NCI-H146 treated with DMSO at 0.1 percent for 48 hours (cell line): ENCODE measurements at regions not wholly inside any gene's neighbourhood (a gene's known extent, or its start where the extent isn't known, plus 50 kb on each side); places are given as distances from the start of the nearest gene placed in this dataset.

Experiments
- DNase-seq: peaks from one replicate; lab custom pipeline; 2025; ENCODE audit not compliant: unreplicated experiment; lab: John Stamatoyannopoulos, UW

DNA sequence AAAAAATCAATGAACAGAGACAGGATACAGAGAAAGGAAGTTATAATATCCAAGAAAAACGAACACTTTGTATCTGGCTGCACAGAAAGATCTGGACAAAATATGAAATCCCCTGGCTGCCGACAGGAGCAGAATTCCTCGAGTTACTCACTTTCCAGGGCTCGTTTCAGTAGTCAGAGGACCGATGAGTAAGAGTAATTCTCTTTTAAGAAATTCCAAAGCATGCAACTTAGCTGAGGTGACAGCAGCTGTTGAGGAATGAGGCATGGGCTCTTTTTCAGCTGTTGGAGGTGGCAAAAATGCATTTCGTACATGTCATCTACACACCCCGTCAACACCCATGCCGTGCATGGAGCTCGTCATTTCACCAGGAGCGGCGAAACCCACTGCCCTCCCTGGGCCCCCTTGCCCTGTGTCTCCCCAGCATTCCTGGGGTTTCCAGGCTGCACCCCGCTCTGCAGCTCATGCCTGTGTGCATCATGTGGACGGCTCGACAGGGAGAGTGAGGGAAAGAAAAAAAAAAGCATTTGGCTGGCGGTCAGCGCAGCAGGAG lies 210.8 kb upstream of the SMIM21 start:
- DNase-seq = no peak

DNA sequence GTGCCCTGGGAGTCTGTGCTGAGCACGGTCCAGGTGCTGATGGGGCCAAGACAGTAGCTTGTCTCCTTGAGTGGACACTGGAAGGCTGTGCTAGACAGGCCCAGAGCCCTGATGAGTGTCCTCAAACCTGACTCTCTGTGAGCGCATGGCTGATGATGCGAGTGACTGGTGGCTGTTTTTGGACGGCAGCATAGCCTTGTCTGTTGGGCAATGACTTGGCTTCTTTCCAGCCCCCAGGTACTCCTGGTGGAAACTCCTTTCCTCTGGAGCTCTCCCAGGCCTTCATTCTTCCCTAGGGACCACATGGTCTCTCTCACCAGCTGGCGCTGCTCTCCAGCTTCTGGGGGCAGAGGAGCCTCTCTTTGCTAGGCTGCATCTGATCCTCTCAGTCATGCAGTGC lies 207.6 kb upstream of the SMIM21 start:
- DNase-seq = no peak

DNA sequence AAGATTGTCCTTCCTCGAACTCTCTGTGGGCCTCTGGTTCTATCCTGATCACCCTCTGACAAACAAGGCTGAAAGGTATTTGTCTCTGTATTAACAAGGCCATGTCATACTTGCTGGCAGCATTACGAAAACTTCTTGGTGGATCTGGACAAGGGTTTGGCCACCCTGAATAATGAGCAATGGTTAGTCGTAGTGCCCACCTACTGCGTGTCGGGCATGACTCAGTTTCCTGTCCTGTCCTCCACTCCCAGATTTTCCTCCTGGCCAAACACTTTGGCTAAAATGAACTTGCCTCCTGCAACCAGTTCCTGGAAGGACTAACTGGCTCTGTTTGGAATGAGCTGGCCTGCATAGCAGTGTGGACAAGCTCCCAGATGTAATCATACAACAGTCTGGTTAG lies 198.5 kb upstream of the SMIM21 start:
- no peak for DNase-seq

DNA sequence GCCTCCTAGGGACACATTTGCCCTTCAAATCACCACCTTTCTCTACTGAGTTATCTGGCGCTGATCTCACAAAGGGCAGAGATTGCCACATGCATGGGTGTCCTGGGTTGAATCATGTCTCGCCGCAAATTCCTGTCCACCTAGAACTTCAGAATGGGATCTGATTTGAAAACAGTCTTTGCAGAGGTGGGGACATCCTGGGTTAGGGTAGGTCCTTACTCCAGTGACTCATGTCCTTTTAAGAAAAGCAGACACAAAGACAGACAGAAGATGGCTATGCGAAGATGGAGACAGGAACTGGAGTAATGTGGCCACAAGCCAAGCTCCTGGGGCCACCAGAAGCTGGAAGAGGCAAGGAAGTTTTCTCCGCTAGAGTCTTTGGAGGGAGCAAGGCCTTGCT lies 197.4 kb upstream of the SMIM21 start:
- DNase-seq = no peak

DNA sequence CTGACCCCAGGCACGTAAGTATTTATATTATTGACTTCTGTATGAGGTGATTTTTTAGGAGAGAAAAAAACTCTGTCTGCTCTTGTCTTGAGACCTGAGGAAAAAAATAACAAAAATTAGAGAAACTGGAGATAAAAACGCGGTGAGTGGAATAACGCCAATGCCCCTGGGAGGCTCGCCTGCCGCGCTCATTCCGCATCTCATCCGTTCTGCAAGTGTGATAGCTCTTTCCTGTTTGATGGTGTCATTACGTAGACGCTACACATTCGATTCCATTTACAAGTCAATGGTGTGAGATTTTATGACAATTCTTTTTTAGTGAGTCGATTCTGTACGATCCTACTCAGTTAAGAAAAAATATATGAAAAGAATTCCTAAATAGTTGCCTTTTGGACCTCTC lies 194.3 kb upstream of the SMIM21 start:
- DNase-seq = no peak

DNA sequence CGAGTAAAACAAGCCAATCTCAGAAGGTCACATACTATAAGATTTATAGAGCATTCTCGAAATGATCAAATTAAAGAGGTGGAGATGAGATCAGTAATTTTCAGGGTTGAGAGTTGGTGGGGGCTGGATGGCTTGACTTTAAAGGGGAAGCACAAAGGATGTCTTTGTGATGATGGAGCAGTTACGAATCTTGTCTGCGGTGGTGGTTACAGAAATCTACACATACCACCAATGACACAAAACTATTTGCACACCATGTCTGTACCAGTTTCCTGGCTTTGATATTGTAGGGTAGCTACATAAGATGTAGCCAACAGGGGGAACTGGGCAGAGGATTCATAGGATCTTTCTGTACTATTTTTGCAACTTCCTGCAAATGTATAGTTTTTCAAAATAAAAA lies 190.6 kb upstream of the SMIM21 start:
- no peak for DNase-seq

DNA sequence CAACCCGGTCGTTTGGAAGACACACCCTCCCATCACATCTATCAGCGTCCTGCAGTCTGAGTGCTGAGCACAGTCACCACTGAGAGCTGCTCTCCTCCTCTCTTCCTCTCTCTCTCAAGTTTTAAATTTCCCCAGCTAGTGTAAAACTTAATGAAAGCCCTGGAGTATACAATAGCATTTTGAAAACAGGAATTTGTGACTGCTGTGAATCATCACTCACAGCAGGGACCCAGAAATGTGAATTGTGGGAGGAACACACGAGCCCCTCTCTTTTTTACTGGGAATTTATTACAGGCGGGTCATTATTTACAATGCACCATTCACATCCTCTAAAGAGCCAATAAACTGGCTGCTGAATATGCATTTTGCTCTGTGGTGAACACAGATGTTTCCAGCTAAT lies 185.0 kb upstream of the SMIM21 start:
- DNase-seq = no peak

DNA sequence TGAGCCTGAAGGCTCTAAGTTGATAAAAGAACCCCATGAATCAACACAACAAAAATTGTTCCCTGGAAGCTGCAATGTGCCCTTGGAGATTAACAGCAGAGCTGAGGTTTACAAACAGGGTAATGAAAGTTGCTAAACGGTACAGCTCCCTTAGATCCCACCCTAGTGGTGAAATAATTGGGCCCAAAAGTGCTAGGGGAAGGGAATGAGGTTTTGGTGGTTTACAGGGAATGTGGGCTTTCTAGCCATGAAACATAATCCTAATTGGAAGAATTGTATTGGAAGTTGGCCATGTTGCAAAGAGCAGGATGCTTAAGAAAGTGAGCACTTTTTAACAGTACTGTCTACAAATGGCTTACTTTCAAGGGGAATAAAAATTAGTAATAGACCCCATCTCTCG lies 180.2 kb upstream of the SMIM21 start:
- no peak for DNase-seq

DNA sequence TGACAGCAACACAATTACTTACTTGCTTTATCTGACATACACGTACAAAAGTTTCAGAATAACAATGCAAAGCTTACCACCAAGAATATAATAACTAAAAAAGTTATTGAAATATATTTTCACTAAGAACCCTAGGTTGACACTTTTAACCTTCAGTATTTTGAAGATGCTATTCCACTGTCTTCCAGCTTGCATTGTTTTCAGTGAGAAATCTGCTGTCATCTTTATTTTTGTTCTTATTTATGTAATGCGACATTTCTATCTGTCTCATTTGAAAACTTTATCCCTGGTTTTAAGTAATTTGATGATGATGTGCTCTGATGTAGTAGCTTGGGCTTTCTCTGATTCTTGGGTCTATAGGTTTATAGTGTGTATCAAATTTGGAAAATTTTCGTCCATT lies 165.0 kb upstream of the SMIM21 start:
- DNase-seq = no peak

DNA sequence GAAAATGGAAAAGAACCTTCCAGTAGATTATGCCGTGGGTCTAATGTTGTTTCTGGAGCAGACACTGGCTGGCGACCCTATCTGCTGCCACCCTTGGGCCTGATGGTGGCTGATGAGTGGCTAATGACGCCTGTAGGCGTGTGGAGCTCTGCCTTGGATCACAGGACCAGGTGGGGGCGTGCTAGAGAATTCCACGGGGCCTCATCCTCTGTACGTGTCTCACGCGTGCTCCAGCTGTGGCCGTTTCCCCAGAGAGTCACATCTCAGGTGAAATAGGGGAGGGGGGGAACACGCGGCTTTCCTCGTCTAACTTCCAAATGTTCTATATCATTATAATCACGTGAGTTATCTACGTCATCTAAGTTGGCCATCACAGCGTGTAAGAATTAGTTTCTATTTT lies 160.9 kb upstream of the SMIM21 start:
- no peak for DNase-seq

DNA sequence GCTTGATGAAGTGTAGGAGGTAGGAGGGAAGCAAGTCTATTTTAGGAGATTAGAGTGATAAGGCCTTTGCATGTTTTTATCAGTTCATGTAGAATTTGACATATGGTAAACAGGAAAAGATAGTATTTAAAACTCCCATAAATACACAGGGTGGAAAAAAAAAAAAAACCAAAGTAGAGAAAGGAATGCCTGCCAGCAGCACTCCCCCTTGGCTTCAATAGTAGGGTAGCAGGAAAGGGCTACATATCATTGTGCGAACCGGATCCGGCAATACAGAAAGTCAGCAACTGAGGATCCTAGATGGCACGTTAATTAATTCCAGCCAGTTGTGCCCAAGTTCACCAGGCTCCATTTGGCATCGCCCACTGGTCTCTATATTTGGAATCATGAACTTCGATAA lies 159.6 kb upstream of the SMIM21 start:
- no peak for DNase-seq

DNA sequence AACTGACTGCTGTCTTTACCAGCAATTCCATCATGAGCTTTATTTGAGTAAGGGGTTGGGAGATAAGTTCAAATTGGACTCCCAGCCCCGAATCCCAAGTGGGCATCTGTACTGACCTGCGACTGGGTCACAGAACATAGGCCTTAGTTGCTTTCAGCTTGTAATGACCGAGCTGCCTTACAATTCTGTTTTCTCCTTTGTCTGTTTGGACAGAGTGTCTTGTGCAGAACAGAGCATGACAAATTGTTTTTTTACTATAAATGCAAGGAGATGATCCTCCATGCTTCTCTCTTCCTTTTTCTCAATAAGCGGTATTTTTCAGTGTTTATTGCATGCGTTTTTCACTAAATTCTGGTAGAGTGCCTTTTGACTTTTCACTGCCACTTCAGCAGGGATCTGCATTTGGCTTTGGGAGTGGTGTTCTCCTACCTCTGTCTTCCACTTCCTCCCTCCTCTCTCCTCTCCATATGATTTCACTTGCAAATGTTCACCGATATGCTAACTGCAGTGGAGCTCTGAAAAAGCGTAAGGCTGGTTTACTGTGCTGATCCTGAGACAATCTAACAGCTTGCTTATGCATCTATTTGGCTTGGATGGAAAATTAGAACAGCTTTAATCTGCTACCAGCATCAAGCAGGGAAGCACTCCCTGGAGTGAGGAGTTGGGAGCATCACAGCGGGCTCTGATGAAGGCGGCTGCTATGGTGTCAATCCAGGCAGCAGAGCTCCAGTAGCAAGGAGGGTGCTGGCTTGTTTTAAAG lies 158.8 kb upstream of the SMIM21 start:
- DNase-seq = no peak

DNA sequence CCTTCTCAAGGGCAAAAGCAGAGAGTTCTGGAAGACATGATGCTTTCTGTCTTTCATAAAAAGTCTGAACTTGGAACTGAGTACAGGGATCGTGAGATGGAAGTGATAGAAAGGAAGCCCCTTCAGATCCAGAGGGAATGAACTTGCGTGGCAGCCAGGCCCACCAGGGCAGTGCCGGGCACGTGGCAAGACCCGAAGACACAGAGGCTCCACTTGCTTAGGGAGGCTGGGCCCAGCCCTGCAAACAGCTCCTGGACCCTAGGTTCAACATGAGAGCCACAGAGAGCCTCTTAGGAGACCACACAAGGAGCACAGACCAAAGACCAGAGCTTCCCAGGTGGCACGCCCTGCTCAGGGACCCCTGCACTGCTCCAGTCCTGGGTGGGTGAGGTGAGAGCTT lies 155.4 kb upstream of the SMIM21 start:
- DNase-seq = no peak

DNA sequence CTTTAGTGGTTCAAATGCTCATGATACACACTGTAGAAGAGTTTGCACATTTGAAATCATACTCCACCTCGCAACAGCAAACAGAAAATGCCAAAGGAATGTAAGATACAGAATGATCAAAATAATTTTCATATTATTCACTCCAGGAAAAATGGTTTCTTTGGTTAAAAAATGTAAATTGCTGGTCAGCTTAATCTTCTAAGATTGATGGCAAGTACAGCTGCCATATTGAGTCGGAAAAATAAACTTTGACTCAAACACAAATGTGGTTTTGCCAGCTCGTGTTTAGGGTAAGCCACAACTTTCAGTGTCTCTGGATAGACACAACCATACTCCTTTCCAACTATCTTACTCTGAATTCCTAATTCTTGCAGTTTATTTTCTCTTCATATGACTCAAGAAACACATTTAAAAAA lies 154.9 kb upstream of the SMIM21 start:
- no peak for DNase-seq

DNA sequence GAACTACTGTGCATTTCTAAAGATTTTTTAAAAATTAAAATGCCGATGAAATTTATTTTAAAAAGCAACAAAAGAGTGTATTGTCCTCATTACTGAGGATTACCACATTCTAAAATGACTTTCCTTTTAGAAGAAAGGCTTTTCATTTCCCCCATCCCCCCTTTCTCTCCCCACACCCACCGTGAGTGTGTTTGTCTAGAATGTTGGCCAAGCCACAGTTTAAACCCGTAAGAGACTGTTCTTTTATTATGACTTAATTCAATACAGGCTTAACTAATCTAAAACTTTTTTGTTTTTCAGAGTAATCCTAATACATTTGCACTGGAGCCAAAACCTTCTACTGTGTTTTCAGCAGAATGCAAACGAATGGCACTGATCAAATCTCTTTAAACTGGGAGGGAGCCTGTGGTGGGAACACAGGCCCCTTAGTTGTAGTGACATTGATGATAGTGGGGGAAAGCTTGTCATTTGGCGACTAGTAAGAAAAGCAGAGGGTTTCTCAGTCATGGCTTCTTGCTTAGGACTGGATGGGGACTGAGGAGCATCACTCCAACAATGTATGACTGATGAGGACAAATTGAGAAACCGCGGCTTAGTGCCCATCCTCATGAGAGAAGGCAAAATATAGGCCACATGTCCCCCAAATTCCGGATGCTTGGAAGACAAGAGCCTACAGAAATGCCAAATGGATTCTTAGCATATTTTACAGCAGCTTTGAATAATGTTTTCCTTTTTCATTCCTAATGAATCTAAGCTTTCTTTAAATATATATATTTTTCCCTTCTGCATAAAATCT lies 154.0 kb upstream of the SMIM21 start:
- no peak for DNase-seq

DNA sequence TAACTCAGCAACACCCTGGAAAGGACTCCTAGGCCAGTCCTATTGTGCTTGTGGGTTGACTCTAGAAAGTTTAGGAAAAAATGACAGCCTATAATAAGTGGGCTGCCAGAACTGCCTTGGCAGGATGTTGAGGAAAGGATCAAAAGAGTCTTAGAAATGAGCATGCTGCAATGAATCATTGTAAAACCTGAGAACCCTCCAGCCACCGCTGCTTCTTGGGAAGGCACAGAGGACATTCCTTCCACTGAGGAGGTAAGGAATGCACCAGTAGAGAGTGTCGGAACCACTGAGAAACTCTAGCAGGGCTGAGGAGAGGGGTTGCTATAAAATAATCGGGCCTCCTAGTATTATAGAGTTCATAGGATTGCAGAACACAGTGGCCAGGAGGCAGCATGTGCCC lies 146.7 kb upstream of the SMIM21 start:
- DNase-seq = no peak

DNA sequence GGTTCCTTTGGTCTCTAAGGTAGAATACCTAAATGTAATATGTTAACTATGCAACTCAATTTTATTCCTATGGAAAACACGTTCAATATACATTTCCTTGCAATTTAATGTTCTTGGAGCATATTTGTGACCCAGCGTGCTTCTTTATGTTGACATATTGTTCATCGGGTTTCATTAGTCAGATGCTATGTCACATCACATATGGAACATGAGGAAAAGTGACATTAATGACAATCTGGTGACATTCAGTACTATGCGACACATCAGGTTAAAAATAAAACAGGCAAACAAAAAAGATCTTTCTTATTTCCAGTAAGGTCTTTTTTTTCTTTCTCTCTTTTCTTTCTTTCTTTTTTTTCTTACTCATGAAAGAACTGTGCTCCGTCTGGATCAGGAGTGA lies 135.6 kb upstream of the SMIM21 start:
- no peak for DNase-seq

DNA sequence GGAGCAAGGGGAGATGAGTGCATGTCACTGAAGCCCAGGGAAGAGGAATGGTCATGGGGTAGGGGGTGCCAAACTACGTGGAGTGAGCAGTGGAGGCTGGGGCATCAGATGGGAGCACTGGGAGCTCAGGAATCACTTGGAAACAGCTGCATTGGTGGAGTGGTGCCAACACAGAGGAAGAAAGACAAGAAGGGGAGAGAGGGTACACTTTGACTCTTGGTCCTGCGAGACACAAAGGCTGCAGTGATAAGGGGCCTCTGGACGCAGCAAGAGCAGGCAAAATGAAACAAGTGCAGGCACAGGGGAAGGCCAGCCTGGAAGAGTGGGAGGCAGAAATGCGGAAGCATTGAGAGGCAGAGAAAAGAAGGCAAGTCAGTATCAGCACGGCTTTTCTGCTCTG lies 134.7 kb upstream of the SMIM21 start:
- DNase-seq = no peak

DNA sequence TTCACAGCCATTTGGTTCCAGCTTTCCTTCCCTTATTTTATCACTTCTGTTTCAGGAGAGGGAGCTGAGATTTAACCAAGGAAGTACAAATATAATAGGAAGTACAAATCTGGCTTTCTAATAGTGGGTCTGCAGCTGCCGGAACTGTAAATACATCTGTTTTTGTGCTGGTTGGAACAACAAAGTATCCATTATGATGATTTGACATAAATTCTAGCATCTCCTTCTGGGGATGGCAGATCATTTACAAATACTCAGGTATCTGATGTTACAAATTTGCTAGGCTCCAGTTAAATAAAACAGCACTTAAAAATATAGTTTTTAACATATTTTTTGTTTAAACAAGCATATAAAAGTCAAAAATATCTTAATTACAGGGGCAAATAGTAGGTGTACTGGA lies 131.3 kb upstream of the SMIM21 start:
- no peak for DNase-seq

DNA sequence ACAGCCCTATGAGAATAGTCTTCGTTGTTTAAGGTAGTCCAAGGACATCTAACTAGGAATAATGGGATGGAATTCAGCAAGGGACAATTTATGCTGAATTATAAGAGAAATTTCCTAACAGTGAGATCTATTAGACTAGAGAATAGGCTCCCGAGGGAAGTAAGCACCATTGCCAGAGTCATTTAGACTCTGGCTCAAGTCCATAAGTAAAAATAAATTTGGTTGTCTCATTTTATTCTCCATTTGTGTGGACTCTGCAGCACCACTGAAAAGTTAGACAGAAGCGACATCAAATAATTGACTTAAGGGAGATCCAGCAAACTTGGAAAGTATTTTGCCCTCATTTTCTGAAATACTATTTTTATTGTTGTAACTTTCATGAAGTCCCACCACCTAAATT lies 129.3 kb upstream of the SMIM21 start:
- DNase-seq = no peak

DNA sequence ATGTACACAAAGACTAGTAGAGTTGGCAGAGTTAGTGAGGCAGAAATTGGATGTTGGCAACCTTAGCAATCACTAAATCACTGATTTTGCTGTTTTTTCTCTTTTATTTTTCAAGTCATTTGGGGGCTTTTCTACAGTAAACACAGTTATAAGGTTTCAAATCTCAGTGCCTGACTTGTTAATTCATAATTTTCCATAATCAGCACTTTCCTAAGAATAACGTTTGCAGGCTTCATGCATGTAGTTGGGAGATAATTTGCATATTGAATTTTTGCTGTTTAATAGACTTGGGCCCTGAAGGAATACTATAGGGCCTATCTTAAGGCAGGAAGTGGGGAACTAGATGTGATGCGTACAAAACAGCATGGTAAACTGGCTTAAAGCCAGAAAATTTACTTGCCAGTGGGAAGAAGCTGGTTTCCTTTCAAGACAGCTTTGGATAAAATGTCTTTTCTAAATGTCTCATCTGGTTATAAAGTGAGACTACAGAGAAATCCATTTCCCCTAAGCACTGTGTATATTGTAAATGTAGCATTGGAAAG lies 127.2 kb upstream of the SMIM21 start:
- DNase-seq = no peak

DNA sequence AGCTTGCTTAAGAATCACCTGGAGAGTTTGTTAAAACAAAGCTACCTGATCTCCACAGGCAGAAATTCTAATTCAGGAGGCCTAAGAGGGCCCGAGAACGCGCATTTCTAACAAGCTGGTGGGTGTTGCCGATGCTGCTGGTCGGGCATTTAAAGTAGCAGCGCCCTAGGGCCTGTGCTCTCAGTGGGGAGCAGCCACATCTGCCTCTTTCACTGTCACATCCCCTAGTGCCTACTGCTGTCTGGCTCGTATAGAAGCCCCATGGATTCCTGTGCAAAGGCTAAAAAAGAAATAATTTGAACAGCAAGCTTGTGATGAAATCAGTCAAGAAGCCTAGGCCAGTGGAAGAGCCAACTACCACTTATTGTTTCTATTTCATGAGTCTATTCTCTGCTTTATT lies 126.7 kb upstream of the SMIM21 start:
- DNase-seq = no peak
